Upper lobe of left lung (tissue), 6 donors: ENCODE measurements at regions not wholly inside any gene's neighbourhood (a gene's known extent, or its start where the extent isn't known, plus 50 kb on each side); places are given as distances from the start of the nearest gene placed in this dataset.

Experiments used
- ATAC-seq, 2 donors: fragments of 200-7000 bp; cut with Tn5 transposase; one replicate each; pipeline ENCODE4 v1.9.1; 2022; ENCODE audit warnings: mild to moderate bottlenecking in 2 of 2, moderate library complexity in 2 of 2; ENCODE audit not compliant: low FRiP score in 2 of 2
- DNase-seq, 2 donors: peaks; one replicate each; pipeline ENCODE4 v3.0.0-alpha.2; 2019 to 2020
- H3K27ac ChIP-seq, 4 donors: fragments of 200-600 bp; sonication (generic); one replicate each; pipeline ENCODE4 v1.5.1; 2016 to 2019
- H3K27me3 ChIP-seq, 4 donors: fragments of 200-600 bp; sonication (generic); one replicate each; pipeline ENCODE4 v1.5.1; 2017 to 2019
- H3K36me3 ChIP-seq, 4 donors: fragments of 200-600 bp; sonication (generic); one replicate each; pipeline ENCODE4 v1.5.1; 2016 to 2019
- H3K4me1 ChIP-seq, 4 donors: fragments of 200-600 bp; sonication (generic); one replicate each; pipeline ENCODE4 v1.5.1; 2018 to 2019
- H3K4me3 ChIP-seq, 4 donors: fragments of 200-600 bp; sonication (generic); one replicate each; pipeline ENCODE4 v1.5.1; 2017 to 2019; ENCODE audit warnings: mild to moderate bottlenecking in 2 of 4, moderate library complexity in 1 of 4
- H3K9me3 ChIP-seq, 4 donors: fragments of 200-600 bp; sonication (generic); one replicate each; pipeline ENCODE4 v1.5.1; 2018 to 2019
- CTCF ChIP-seq, 6 experiments: fragments of 450-650 bp in 4 of 6; fragments of 200-600 bp in 2 of 6; sonication (generic) in 2 of 6; IDR thresholded peaks; one replicate each; pipeline ENCODE4 v1.5.1; 2016 to 2019; ENCODE audit warnings: antibody characterized with exemption in 6 of 6
- EP300 ChIP-seq, 4 donors: sonication (generic); formaldehyde crosslinking; IDR thresholded peaks; one replicate each; pipeline ENCODE4 v1.5.1; 2017; ENCODE audit warnings: antibody characterized with exemption in 4 of 4, control low read depth in 2 of 4
- POLR2A ChIP-seq, 4 donors: fragments of 450-650 bp; IDR thresholded peaks; one replicate each; pipeline ENCODE4 v1.5.1; 2016 to 2017; ENCODE audit warnings: antibody characterized with exemption in 4 of 4, mild to moderate bottlenecking in 2 of 4
- POLR2AphosphoS5 ChIP-seq, 2 donors: sonication (generic); formaldehyde crosslinking; IDR thresholded peaks; one replicate each; pipeline ENCODE4 v1.5.1; 2017; ENCODE audit warnings: antibody characterized with exemption in 2 of 2
- WGBS, 2 donors: methylation state at CpG; one replicate each; pipeline ENCODE4 v1.1.5; 2017 to 2018; 5-methylcytosine and 5-hydroxymethylcytosine counted together
- donor health status: DM: no; HTN: no; CAD: no; lungs with moderate emphysema.
- donor health status: DM: no; HTN: yes; CAD: no; lungs with severe emphysema.

DNA sequence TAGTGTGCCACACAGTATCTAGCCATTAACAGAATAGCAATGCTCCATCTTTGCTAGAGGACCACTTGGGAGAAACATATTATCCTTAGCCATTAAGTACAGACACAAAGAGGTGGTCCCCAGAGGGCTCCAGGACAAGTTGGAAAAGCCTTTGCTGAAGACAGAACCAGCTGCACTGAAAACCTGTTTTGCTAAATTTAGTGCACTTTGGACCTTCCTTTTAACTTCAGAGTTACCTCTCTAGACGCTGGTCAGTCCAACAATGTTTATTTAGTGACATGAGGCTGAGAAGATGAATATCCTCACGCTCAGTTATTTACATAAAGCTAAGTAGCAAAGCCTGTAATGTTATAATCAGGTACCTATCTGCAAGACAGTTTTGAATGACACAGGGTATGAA lies 265.0 kb upstream of the ZNF608 start:
- Histone ChIP-seq H3K27ac (no peak overlapping the region), H3K27me3 (no peaks in the 10 kb centered on the region), H3K9me3 (no peaks in the 10 kb centered on the region), H3K4me3 (no peak overlapping the region), H3K36me3 (no peaks in the 10 kb centered on the region), H3K4me1 (no peaks in the 10 kb centered on the region)
- no peak for TF ChIP-seq EP300 (IDR thresholded peaks at IDR 0.05)
- TF ChIP-seq CTCF (IDR thresholded peaks at IDR 0.05) = no peak
- no peak for TF ChIP-seq POLR2A (IDR thresholded peaks at IDR 0.05)
- TF ChIP-seq POLR2AphosphoS5 (IDR thresholded peaks at IDR 0.05) = no peak
- no peak for DNase-seq
- WGBS, 2 donors = 37 to 60% methylated on average over 2 of the region's 2 CpGs
- ATAC-seq = no peak

DNA sequence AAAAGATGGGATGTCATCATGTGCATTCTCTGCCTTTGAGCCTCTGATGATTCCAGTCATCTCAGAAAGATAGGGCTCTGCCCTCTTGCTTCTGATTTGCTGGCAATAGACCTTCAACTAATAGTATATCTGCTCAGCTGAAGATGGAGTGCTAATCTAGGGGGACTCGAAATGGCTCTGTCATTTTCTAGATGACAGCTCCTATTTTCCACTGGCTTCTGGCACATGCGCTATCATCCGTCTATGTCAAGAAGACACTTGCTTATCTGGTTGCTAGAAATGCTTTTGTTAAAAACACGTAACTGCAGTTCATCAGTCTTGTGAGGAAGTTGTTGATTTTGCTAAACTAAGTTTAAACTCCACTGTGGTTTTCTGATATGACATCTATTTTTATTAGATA lies 265.5 kb upstream of the ZNF608 start:
- Histone ChIP-seq H3K4me3 (no peak overlapping the region), H3K9me3 (no peaks in the 10 kb centered on the region), H3K36me3 (no peaks in the 10 kb centered on the region), H3K27ac (no peak overlapping the region), H3K27me3 (no peaks in the 10 kb centered on the region), H3K4me1 (no peaks in the 10 kb centered on the region)
- 46 to 70% methylated on average over 4 of the region's 4 CpGs for WGBS, 2 donors
- ATAC-seq (no peak), DNase-seq (no peak)
- TF ChIP-seq CTCF (IDR thresholded peaks at IDR 0.05) (no peak), POLR2A (IDR thresholded peaks at IDR 0.05) (no peak), EP300 (IDR thresholded peaks at IDR 0.05) (no peak), POLR2AphosphoS5 (IDR thresholded peaks at IDR 0.05) (no peak)

- WGBS, 2 donors = 54 to 62% methylated on average over 7 of the region's 7 CpGs
- Histone ChIP-seq H3K4me3 (no peak overlapping the region), H3K27ac (no peak overlapping the region), H3K36me3 (no peaks in the 10 kb centered on the region), H3K27me3 (no peaks in the 10 kb centered on the region), H3K4me1 (no peaks in the 10 kb centered on the region), H3K9me3 (no peaks in the 10 kb centered on the region)
- DNase-seq (peak in 1 of 2 donors; percentile 21), ATAC-seq (no peak)
- no peak for TF ChIP-seq POLR2A (IDR thresholded peaks at IDR 0.05)
- no peak for TF ChIP-seq POLR2AphosphoS5 (IDR thresholded peaks at IDR 0.05)
- no peak for TF ChIP-seq CTCF (IDR thresholded peaks at IDR 0.05)
- no peak for TF ChIP-seq EP300 (IDR thresholded peaks at IDR 0.05)
These were observed 266.4 kb upstream of the ZNF608 start for GRCh38 chr5:125012727-125013451.

DNA sequence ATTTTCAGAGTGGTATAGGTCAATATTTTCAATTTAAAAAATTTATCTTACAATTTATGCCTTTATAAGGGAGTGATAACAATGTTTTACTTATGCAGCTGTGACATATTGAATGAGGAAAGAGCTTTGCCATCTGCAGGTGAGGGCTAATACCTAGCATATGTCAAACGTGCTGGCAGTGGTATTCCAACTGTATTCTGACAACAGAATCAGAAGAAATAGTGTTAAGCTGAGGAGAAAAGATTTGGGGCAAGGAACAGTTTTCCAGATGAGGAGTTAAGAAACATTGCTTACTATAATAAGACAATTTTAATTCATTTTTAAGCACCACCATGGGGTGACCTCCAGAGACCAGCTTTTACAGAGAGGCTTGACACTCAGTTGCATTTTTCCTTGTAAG lies 267.8 kb upstream of the ZNF608 start:
- WGBS, 2 donors = 65 to 70% methylated on average over 1 of the region's 1 CpG
- DNase-seq (no peak), ATAC-seq (no peak)
- Histone ChIP-seq H3K9me3 (no peaks in the 10 kb centered on the region), H3K4me3 (no peak overlapping the region), H3K27ac (no peak overlapping the region), H3K4me1 (no peaks in the 10 kb centered on the region), H3K36me3 (no peaks in the 10 kb centered on the region), H3K27me3 (no peaks in the 10 kb centered on the region)
- TF ChIP-seq POLR2A (IDR thresholded peaks at IDR 0.05) (no peak), CTCF (IDR thresholded peaks at IDR 0.05) (no peak), EP300 (IDR thresholded peaks at IDR 0.05) (no peak), POLR2AphosphoS5 (IDR thresholded peaks at IDR 0.05) (no peak)

DNA sequence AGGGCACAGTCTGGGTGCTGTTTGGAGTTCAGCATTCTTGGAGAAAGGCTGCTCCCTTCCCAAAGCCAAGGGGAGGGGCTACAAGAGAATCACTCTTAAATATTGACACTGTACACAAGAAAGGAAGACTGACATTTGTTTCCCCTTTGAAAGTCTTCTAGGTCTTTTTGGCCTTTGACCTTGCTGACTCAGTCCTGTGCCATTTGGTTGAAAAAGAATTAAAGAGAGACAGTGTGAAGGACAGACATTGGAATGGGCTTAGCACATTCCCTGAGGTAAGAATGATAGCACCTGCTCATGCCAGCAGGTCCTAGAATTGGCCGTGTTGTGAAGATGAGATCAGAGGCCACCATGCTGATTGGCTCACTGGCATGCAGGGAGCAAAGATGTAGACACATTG lies 271.4 kb upstream of the ZNF608 start:
- H3K27me3 ChIP-seq = no peaks in the 10 kb centered on the region
- H3K36me3 ChIP-seq = no peaks in the 10 kb centered on the region
- no peaks in the 10 kb centered on the region for H3K4me1 ChIP-seq
- WGBS, 2 donors = 89 to 100% methylated on average over 1 of the region's 1 CpG
- no peak overlapping the region for H3K27ac ChIP-seq
- DNase-seq = no peak
- ATAC-seq = no peak
- no peak overlapping the region for H3K4me3 ChIP-seq
- TF ChIP-seq POLR2AphosphoS5 (IDR thresholded peaks at IDR 0.05) (no peak), EP300 (IDR thresholded peaks at IDR 0.05) (no peak), CTCF (IDR thresholded peaks at IDR 0.05) (no peak), POLR2A (IDR thresholded peaks at IDR 0.05) (no peak)
- no peaks in the 10 kb centered on the region for H3K9me3 ChIP-seq
